Sigmoid colon (tissue), 6 donors: ENCODE measurements at regions not wholly inside any gene's neighbourhood (a gene's known extent, or its start where the extent isn't known, plus 50 kb on each side); places are given as distances from the start of the nearest gene placed in this dataset.

ENCODE experiments used
- DNase-seq: peaks from one replicate; pipeline ENCODE4 v3.0.0-alpha.2; 2019
- H3K27ac ChIP-seq, 4 donors: fragments of 200-600 bp; sonication (generic); one replicate each; pipeline ENCODE4 v1.5.1; 2016 to 2019; ENCODE audit warnings: mild to moderate bottlenecking in 1 of 4
- H3K27me3 ChIP-seq, 3 donors: fragments of 200-600 bp; sonication (generic); one replicate each; pipeline ENCODE4 v1.5.1; 2019; ENCODE audit warnings: mild to moderate bottlenecking in 1 of 3
- H3K36me3 ChIP-seq, 4 donors: fragments of 200-600 bp; sonication (generic); one replicate each; pipeline ENCODE4 v1.5.1; 2016 to 2019
- H3K4me1 ChIP-seq, 4 donors: fragments of 200-600 bp; sonication (generic); one replicate each; pipeline ENCODE4 v1.5.1; 2017 to 2019
- H3K4me3 ChIP-seq, 4 donors: fragments of 200-600 bp; sonication (generic); one replicate each; pipeline ENCODE4 v1.5.1; 2017 to 2019; ENCODE audit warnings: mild to moderate bottlenecking in 2 of 4, moderate library complexity in 1 of 4
- H3K9me3 ChIP-seq, 4 donors: fragments of 200-600 bp in 3 of 4; sonication (generic) in 3 of 4; one replicate each; pipeline versions ENCODE4 v1.5.1 to v1.6.1; 2013 to 2019
- EP300 ChIP-seq, 4 donors: sonication (generic); formaldehyde crosslinking; IDR thresholded peaks; one replicate each; pipeline ENCODE4 v1.6.1; 2017; ENCODE audit warnings: antibody characterized with exemption in 4 of 4
- POLR2A ChIP-seq, 2 donors: fragments of 450-650 bp; IDR thresholded peaks; one replicate each; pipeline ENCODE4 v1.6.1; 2016; ENCODE audit warnings: antibody characterized with exemption in 2 of 2, mild to moderate bottlenecking in 2 of 2, moderate library complexity in 2 of 2
- POLR2AphosphoS5 ChIP-seq, 4 donors: sonication (generic); formaldehyde crosslinking; IDR thresholded peaks; one replicate each; pipeline ENCODE4 v1.6.1; 2017; ENCODE audit warnings: antibody characterized with exemption in 4 of 4
- WGBS, 2 donors: extraction: QIAGEN DNeasy Blood & Tissue Kit; methylation state at CpG; one replicate each; pipeline ENCODE4 v1.1.7; 2013; 5-methylcytosine and 5-hydroxymethylcytosine counted together
- intact Hi-C: fragments of 100-400 bp; cut with DNase I; formaldehyde crosslinking; loops from one replicate; pipeline ENCODE4 v1.15.1; 2023
- TF ChIP-seq, protein P1 (sequence below), 4 experiments: fragments of 450-650 bp in 3 of 4; fragments of 200-600 bp in 1 of 4; IDR thresholded peaks; one replicate each; pipeline ENCODE4 v1.5.1; 2016 to 2019; ENCODE audit warnings: antibody characterized with exemption in 4 of 4, mild to moderate bottlenecking in 3 of 4, moderate library complexity in 2 of 4
- donor health status: healthy with polysubstance abuse.
- donor health status: healthy.

GRCh38 chr7:80039251-80039884 is 95.3 kb upstream of the GNAI1 start:
- no peak for DNase-seq
- intact Hi-C loops, result no loop called here
- peaks cover 0 to 16% (median 6%) of the 10 kb centered on the region in 4 donors for H3K4me1 ChIP-seq
- H3K27me3 ChIP-seq, result no peaks in the 10 kb centered on the region
- peaks cover 0 to 1% (median 0%) of the 10 kb centered on the region in 4 donors for H3K9me3 ChIP-seq
- no peak overlapping the region for H3K4me3 ChIP-seq
- 78 to 87% methylated on average over 5 of the region's 5 CpGs for WGBS, 2 donors
- H3K27ac ChIP-seq, result no peak overlapping the region
- TF ChIP-seq POLR2A (IDR thresholded peaks at IDR 0.05), result no peak
- no peak for TF ChIP-seq EP300 (IDR thresholded peaks at IDR 0.05)
- H3K36me3 ChIP-seq, result no peaks in the 10 kb centered on the region

DNA sequence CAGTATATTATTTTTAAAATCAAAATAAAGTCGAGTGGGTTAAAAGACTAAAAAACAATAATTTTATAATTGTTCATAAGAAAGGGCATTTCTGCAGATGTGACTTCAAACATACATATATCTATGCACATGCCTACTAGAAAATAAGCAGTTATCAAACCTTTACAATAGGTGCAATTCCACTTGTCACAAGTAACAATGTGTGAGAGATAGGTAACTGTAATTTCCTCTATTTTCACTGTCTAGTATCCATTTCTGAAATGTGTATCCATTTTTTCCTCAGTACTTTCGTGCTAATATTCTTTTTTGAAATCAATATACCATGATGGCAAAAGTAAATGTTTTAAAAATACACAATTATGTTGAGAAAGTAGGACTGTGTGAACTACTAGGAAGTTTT is 96.9 kb upstream of the GNAI1 start:
- TF ChIP-seq EP300 (IDR thresholded peaks at IDR 0.05), result no peak
- TF ChIP-seq, protein P1, sequence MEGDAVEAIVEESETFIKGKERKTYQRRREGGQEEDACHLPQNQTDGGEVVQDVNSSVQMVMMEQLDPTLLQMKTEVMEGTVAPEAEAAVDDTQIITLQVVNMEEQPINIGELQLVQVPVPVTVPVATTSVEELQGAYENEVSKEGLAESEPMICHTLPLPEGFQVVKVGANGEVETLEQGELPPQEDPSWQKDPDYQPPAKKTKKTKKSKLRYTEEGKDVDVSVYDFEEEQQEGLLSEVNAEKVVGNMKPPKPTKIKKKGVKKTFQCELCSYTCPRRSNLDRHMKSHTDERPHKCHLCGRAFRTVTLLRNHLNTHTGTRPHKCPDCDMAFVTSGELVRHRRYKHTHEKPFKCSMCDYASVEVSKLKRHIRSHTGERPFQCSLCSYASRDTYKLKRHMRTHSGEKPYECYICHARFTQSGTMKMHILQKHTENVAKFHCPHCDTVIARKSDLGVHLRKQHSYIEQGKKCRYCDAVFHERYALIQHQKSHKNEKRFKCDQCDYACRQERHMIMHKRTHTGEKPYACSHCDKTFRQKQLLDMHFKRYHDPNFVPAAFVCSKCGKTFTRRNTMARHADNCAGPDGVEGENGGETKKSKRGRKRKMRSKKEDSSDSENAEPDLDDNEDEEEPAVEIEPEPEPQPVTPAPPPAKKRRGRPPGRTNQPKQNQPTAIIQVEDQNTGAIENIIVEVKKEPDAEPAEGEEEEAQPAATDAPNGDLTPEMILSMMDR (IDR thresholded peaks at IDR 0.05), result no peak
- TF ChIP-seq POLR2AphosphoS5 (IDR thresholded peaks at IDR 0.05), result no peak
- no peak for TF ChIP-seq POLR2A (IDR thresholded peaks at IDR 0.05)
- H3K27ac ChIP-seq, result no peak overlapping the region
- DNase-seq, result no peak
- 66 to 80% methylated on average over 2 of the region's 2 CpGs for WGBS, 2 donors
- no peaks in the 10 kb centered on the region for H3K36me3 ChIP-seq
- intact Hi-C loops, result no loop called here
- H3K4me1 ChIP-seq, result peaks cover 0 to 16% (median 6%) of the 10 kb centered on the region in 4 donors
- no peak overlapping the region for H3K4me3 ChIP-seq
- H3K9me3 ChIP-seq, result no peaks in the 10 kb centered on the region
- H3K27me3 ChIP-seq, result no peaks in the 10 kb centered on the region

DNA sequence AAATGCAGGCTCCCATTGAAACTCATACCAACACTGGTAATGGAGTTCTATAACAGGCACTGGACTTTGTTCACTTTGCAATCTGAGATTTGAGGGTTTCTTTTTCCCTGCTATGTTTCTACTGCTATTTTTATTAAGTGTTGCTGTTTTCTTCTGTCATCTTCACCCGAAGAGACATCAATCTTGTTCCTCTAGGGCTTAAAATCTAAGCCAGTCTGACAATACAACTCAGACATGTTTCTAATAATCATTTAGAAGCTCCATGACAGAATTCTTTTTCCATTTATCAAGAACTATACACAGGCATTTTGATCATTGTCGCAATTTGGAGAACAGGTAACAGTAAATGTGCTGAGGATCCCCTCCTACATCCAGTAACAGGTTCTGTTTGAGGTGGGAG is 98.5 kb upstream of the GNAI1 start:
- Histone ChIP-seq H3K4me3 (no peak overlapping the region), H3K27ac (no peak overlapping the region), H3K36me3 (no peaks in the 10 kb centered on the region), H3K9me3 (no peaks in the 10 kb centered on the region), H3K4me1 (peaks cover 0 to 11% (median 5%) of the 10 kb centered on the region in 4 donors), H3K27me3 (no peaks in the 10 kb centered on the region)
- 63 to 73% methylated on average over 2 of the region's 2 CpGs for WGBS, 2 donors
- intact Hi-C loops, result no loop called here
- TF ChIP-seq EP300 (IDR thresholded peaks at IDR 0.05), result no peak
- no peak for TF ChIP-seq POLR2AphosphoS5 (IDR thresholded peaks at IDR 0.05)
- TF ChIP-seq POLR2A (IDR thresholded peaks at IDR 0.05), result no peak
- TF ChIP-seq, protein P1 (IDR thresholded peaks at IDR 0.05), result no peak
- no peak for DNase-seq

DNA sequence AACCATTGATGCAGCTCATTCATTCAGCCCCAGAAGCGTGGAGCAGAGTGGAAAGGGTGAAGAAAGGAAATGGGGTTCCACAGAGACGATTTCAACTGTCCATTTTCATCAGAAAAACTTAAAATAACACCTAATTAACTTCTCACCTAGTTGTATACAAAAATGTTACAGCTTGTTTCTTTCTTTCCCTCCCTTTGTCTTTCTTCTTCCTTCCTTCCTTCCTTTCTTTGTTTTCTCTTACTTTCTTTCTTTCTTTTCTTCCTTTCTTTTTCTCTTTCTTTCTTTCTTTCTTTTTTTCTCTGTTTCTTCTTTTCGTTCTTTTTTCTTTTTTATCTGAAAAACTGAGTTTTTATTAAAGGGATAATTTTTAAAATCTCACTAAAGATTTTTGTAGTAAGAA is 105.9 kb upstream of the GNAI1 start:
- no peak for TF ChIP-seq EP300 (IDR thresholded peaks at IDR 0.05)
- TF ChIP-seq POLR2AphosphoS5 (IDR thresholded peaks at IDR 0.05), result no peak
- no peak for TF ChIP-seq POLR2A (IDR thresholded peaks at IDR 0.05)
- TF ChIP-seq, protein P1 (IDR thresholded peaks at IDR 0.05), result no peak
- DNase-seq, result no peak
- WGBS, 2 donors, result 73 to 83% methylated on average over 3 of the region's 3 CpGs
- H3K36me3 ChIP-seq, result no peaks in the 10 kb centered on the region
- H3K27me3 ChIP-seq, result no peaks in the 10 kb centered on the region
- no peaks in the 10 kb centered on the region for H3K4me1 ChIP-seq
- no peaks in the 10 kb centered on the region for H3K9me3 ChIP-seq
- no peak overlapping the region for H3K27ac ChIP-seq
- intact Hi-C loops, result no loop called here
- no peak overlapping the region for H3K4me3 ChIP-seq

GRCh38 chr7:80027611-80028173 is 106.9 kb upstream of the GNAI1 start:
- Histone ChIP-seq H3K4me1 (no peaks in the 10 kb centered on the region), H3K4me3 (no peak overlapping the region), H3K36me3 (no peaks in the 10 kb centered on the region), H3K9me3 (peaks cover 0 to 4% (median 0%) of the 10 kb centered on the region in 4 donors), H3K27ac (no peak overlapping the region), H3K27me3 (no peaks in the 10 kb centered on the region)
- intact Hi-C loops, result no loop called here
- WGBS, 2 donors, result 75 to 83% methylated on average over 4 of the region's 4 CpGs
- no peak for DNase-seq
- TF ChIP-seq POLR2AphosphoS5 (IDR thresholded peaks at IDR 0.05), result no peak
- TF ChIP-seq, protein P1 (IDR thresholded peaks at IDR 0.05), result no peak
- no peak for TF ChIP-seq EP300 (IDR thresholded peaks at IDR 0.05)
- no peak for TF ChIP-seq POLR2A (IDR thresholded peaks at IDR 0.05)
